Endothelial cell of umbilical vein (primary cell): ENCODE measurements at regions not wholly inside any gene's neighbourhood (a gene's known extent, or its start where the extent isn't known, plus 50 kb on each side); places are given as distances from the start of the nearest gene placed in this dataset.

Source experiments
- CTCF ChIP-seq, 2 donors: IDR thresholded peaks; 1 replicate in 1 of 2; 2 replicates in 1 of 2; pipeline ENCODE4 v1.5.1; 2011; ENCODE audit warnings: low read length in 2 of 2, mild to moderate bottlenecking in 2 of 2, moderate library complexity in 2 of 2, control low read depth in 1 of 2, inconsistent platforms in 1 of 2, low read depth in 1 of 2; ENCODE audit not compliant: insufficient read depth in 1 of 2; ENCODE audit errors: extremely low read depth in 1 of 2
- EZH2 ChIP-seq: IDR thresholded peaks from 2 replicates; pipeline ENCODE4 v1.6.1; 2012; ENCODE audit warnings: borderline replicate concordance, low read depth, mild to moderate bottlenecking, moderate library complexity, low read length, inconsistent platforms; ENCODE audit not compliant: severe bottlenecking
- FOS ChIP-seq: IDR thresholded peaks from 2 replicates; pipeline ENCODE4 v1.6.1; 2011; ENCODE audit warnings: mild to moderate bottlenecking, low read length, moderate library complexity, borderline replicate concordance; ENCODE audit not compliant: insufficient read depth
- GATA2 ChIP-seq: IDR thresholded peaks from 2 replicates; pipeline ENCODE4 v1.7.0; 2011; ENCODE audit warnings: low read depth, mild to moderate bottlenecking, moderate library complexity, mixed read lengths, low read length; ENCODE audit not compliant: insufficient read length, insufficient read depth
- JUN ChIP-seq: IDR thresholded peaks from 2 replicates; pipeline ENCODE4 v1.6.1; 2011; ENCODE audit warnings: borderline replicate concordance, low read depth; ENCODE audit not compliant: insufficient read length, insufficient read depth
- MAX ChIP-seq: IDR thresholded peaks from 2 replicates; pipeline ENCODE4 v1.6.1; 2011; ENCODE audit not compliant: insufficient read depth, insufficient read length
- MYC ChIP-seq: IDR thresholded peaks from one replicate; pipeline ENCODE4 v1.6.1; 2011; ENCODE audit warnings: mild to moderate bottlenecking, low read depth, low read length
- POLR2A ChIP-seq: IDR thresholded peaks from 2 replicates; pipeline ENCODE4 v1.6.1; 2012; ENCODE audit warnings: low read depth, mild to moderate bottlenecking, control low read depth, low read length
- POLR2AphosphoS5 ChIP-seq: IDR thresholded peaks from 2 replicates; pipeline ENCODE4 v1.6.1; 2012; ENCODE audit warnings: low read depth, mild to moderate bottlenecking, control low read depth, low read length, moderate library complexity; ENCODE audit not compliant: insufficient read depth

GRCh38 chr6:137601471-137601870 is 107.3 kb upstream of the OLIG3 start:
- TF ChIP-seq CTCF (IDR thresholded peaks at IDR 0.05; ENCODE audit: extremely low read depth in 1 of 2, insufficient read depth in 1 of 2, low read depth in 1 of 2, low read length in 2 of 2) (no peak), POLR2A (no peak), POLR2AphosphoS5 (no peak), JUN (no peak), EZH2 (no peak), MYC (no peak), FOS (no peak), GATA2 (no peak), MAX (no peak)
